Upper lobe of left lung (tissue), 6 donors: ENCODE measurements at regions not wholly inside any gene's neighbourhood (a gene's known extent, or its start where the extent isn't known, plus 50 kb on each side); places are given as distances from the start of the nearest gene placed in this dataset.

Experiments
- ATAC-seq, 2 donors: fragments of 200-7000 bp; cut with Tn5 transposase; one replicate each; pipeline ENCODE4 v1.9.1; 2022; ENCODE audit warnings: mild to moderate bottlenecking in 2 of 2, moderate library complexity in 2 of 2; ENCODE audit not compliant: low FRiP score in 2 of 2
- DNase-seq, 2 donors: peaks; one replicate each; pipeline ENCODE4 v3.0.0-alpha.2; 2019 to 2020
- H3K27ac ChIP-seq, 4 donors: fragments of 200-600 bp; sonication (generic); one replicate each; pipeline ENCODE4 v1.5.1; 2016 to 2019
- H3K27me3 ChIP-seq, 4 donors: fragments of 200-600 bp; sonication (generic); one replicate each; pipeline ENCODE4 v1.5.1; 2017 to 2019
- H3K36me3 ChIP-seq, 4 donors: fragments of 200-600 bp; sonication (generic); one replicate each; pipeline ENCODE4 v1.5.1; 2016 to 2019
- H3K4me1 ChIP-seq, 4 donors: fragments of 200-600 bp; sonication (generic); one replicate each; pipeline ENCODE4 v1.5.1; 2018 to 2019
- H3K4me3 ChIP-seq, 4 donors: fragments of 200-600 bp; sonication (generic); one replicate each; pipeline ENCODE4 v1.5.1; 2017 to 2019; ENCODE audit warnings: mild to moderate bottlenecking in 2 of 4, moderate library complexity in 1 of 4
- H3K9me3 ChIP-seq, 4 donors: fragments of 200-600 bp; sonication (generic); one replicate each; pipeline ENCODE4 v1.5.1; 2018 to 2019
- EP300 ChIP-seq, 4 donors: sonication (generic); formaldehyde crosslinking; IDR thresholded peaks; one replicate each; pipeline ENCODE4 v1.5.1; 2017; ENCODE audit warnings: antibody characterized with exemption in 4 of 4, control low read depth in 2 of 4
- POLR2A ChIP-seq, 4 donors: fragments of 450-650 bp; IDR thresholded peaks; one replicate each; pipeline ENCODE4 v1.5.1; 2016 to 2017; ENCODE audit warnings: antibody characterized with exemption in 4 of 4, mild to moderate bottlenecking in 2 of 4
- POLR2AphosphoS5 ChIP-seq, 2 donors: sonication (generic); formaldehyde crosslinking; IDR thresholded peaks; one replicate each; pipeline ENCODE4 v1.5.1; 2017; ENCODE audit warnings: antibody characterized with exemption in 2 of 2
- WGBS, 2 donors: methylation state at CpG; one replicate each; pipeline ENCODE4 v1.1.5; 2017 to 2018; 5-methylcytosine and 5-hydroxymethylcytosine counted together
- TF ChIP-seq, protein P1 (sequence below), 6 experiments: fragments of 450-650 bp in 4 of 6; fragments of 200-600 bp in 2 of 6; sonication (generic) in 2 of 6; IDR thresholded peaks; one replicate each; pipeline ENCODE4 v1.5.1; 2016 to 2019; ENCODE audit warnings: antibody characterized with exemption in 6 of 6
- donor health status: DM: no; HTN: no; CAD: no; lungs with moderate emphysema.
- donor health status: DM: no; HTN: yes; CAD: no; lungs with severe emphysema.

DNA sequence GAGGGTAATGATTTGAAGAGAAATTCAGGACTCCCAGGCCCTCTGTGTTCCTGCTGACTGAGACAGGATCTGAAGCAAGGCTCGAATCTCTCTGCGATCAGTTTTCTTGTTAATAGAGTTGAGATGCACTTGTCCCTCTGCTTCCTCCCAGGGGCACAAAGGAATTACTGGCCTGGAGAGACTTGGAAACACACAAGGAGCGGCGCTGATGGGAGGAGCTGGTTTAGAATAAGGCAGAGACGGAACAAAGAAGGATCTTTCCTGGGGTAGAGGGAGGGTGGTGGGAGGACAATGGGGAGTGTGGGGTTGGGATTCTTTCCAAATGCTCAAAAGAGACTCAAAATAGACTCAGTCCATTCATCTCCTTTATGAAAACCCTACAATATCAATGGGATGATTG is 719.1 kb downstream of the UQCRFS1 start:
- Histone ChIP-seq H3K27ac (no peak overlapping the region), H3K36me3 (no peaks in the 10 kb centered on the region), H3K9me3 (no peaks in the 10 kb centered on the region), H3K4me1 (no peaks in the 10 kb centered on the region), H3K27me3 (no peaks in the 10 kb centered on the region), H3K4me3 (no peak overlapping the region)
- TF ChIP-seq, protein P1, sequence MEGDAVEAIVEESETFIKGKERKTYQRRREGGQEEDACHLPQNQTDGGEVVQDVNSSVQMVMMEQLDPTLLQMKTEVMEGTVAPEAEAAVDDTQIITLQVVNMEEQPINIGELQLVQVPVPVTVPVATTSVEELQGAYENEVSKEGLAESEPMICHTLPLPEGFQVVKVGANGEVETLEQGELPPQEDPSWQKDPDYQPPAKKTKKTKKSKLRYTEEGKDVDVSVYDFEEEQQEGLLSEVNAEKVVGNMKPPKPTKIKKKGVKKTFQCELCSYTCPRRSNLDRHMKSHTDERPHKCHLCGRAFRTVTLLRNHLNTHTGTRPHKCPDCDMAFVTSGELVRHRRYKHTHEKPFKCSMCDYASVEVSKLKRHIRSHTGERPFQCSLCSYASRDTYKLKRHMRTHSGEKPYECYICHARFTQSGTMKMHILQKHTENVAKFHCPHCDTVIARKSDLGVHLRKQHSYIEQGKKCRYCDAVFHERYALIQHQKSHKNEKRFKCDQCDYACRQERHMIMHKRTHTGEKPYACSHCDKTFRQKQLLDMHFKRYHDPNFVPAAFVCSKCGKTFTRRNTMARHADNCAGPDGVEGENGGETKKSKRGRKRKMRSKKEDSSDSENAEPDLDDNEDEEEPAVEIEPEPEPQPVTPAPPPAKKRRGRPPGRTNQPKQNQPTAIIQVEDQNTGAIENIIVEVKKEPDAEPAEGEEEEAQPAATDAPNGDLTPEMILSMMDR (IDR thresholded peaks at IDR 0.05), result no peak
- TF ChIP-seq POLR2A (IDR thresholded peaks at IDR 0.05), result no peak
- 58 to 67% methylated on average over 5 of the region's 5 CpGs for WGBS, 2 donors
- DNase-seq, result no peak
- no peak for ATAC-seq

DNA sequence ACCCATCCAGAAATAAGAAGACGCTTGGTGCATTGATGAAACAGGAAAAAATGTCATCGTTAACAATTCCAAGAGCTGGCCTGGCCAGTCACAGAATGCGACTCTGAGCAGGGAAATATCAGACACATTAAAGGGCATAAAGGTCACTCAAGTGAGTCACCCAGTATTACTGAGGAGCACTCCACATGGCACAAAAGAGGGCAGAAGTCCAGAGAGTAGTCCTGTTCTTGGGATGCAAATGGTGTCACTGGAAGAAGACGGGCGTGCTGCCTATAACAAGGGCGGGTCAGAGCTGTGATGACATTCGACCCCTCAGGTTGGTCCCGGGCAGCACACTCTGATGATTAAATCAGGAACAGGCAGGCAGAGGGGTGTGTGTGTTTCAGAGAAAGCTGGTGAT is 720.3 kb downstream of the UQCRFS1 start:
- 61 to 69% methylated on average over 8 of the region's 8 CpGs for WGBS, 2 donors
- DNase-seq (no peak), ATAC-seq (peak in 1 of 2 donors; percentile 24)
- Histone ChIP-seq H3K36me3 (no peaks in the 10 kb centered on the region), H3K4me1 (no peaks in the 10 kb centered on the region), H3K27me3 (no peaks in the 10 kb centered on the region), H3K9me3 (no peaks in the 10 kb centered on the region), H3K4me3 (no peak overlapping the region), H3K27ac (no peak overlapping the region)
- TF ChIP-seq POLR2AphosphoS5 (IDR thresholded peaks at IDR 0.05), result no peak
- TF ChIP-seq, protein P1 (IDR thresholded peaks at IDR 0.05), result no peak
- TF ChIP-seq EP300 (IDR thresholded peaks at IDR 0.05), result no peak
- TF ChIP-seq POLR2A (IDR thresholded peaks at IDR 0.05), result no peak

DNA sequence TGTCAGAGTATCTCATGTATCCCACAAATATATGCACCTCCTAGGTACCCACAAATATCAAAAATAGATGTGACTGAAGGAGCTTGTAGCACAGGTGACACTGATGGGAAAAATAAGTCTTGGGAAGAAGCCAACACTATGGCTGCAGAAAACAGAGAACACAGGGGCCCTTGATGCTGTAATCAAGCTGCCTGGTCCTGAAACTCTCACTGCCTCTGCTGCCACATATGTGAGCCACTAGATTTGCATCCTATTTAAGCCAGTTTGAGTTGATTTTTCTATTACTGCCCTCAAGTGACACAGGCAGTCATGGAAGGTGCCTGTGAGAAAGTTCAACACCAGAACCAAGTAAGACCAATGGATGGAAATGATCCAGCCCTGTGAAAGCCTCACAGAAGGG is 720.8 kb downstream of the UQCRFS1 start:
- Histone ChIP-seq H3K27ac (no peak overlapping the region), H3K9me3 (no peaks in the 10 kb centered on the region), H3K36me3 (no peaks in the 10 kb centered on the region), H3K4me3 (no peak overlapping the region), H3K27me3 (no peaks in the 10 kb centered on the region), H3K4me1 (no peaks in the 10 kb centered on the region)
- no peak for TF ChIP-seq POLR2AphosphoS5 (IDR thresholded peaks at IDR 0.05)
- no peak for TF ChIP-seq POLR2A (IDR thresholded peaks at IDR 0.05)
- DNase-seq (no peak), ATAC-seq (no peak)

DNA sequence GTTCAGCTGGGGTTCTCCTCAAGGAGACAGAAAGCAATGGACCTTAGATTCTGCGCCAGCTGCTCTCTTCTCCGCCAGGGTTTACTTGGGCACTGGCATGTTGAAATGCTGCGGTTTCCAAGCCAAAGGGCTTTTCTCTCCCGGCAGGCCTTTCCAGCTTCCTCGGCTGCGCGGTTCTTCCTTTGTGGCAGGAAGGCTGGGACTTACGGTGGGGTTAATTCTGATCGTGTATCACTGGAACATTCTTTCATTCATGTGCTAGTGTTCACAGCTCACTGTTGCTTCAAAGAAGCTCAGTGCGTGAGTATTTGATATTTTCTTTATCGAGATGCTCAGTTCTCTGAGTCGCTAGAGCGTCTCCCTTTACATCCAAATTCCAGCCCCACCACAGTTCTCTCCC is 723.2 kb downstream of the UQCRFS1 start:
- WGBS, 2 donors, result 61 to 72% methylated on average over 12 to 13 of the region's 13 CpGs

DNA sequence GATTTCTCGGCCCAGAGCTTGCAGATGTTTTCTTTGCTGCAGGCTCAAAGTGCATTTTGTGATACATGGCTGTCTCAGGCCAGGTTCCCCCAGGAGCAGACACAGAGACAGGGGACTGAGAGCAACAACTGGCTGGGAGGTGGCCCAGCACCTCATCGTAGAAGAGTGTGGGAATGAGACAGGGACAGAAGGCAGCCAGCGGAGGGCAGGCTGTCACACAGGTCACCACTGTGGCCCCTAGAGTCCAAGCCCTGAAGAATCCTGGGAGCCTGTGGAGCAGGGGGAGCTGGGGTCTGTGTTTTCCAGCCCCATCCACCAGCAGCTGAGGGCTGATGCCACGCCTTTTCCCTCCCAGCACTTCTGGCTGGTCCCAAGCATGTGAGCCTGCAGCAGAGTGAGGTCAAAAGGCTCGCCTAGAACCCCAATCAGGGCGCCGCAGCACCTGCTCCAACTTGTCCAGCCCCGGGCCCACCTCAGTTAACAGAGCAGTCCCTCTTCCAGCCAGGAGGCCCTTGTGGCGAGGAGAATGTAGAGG is 723.8 kb downstream of the UQCRFS1 start:
- peak in 1 of 2 donors; percentile 30 for DNase-seq
- TF ChIP-seq POLR2A (IDR thresholded peaks at IDR 0.05), result no peak
- no peak for TF ChIP-seq EP300 (IDR thresholded peaks at IDR 0.05)
- TF ChIP-seq, protein P1 (IDR thresholded peaks at IDR 0.05), result no peak
- TF ChIP-seq POLR2AphosphoS5 (IDR thresholded peaks at IDR 0.05), result no peak
- Histone ChIP-seq H3K4me1 (no peaks in the 10 kb centered on the region), H3K4me3 (no peak overlapping the region), H3K27ac (no peak overlapping the region), H3K9me3 (no peaks in the 10 kb centered on the region), H3K27me3 (no peaks in the 10 kb centered on the region), H3K36me3 (no peaks in the 10 kb centered on the region)
- no peak for ATAC-seq
- WGBS, 2 donors, result 81 to 98% methylated on average over 7 to 9 of the region's 9 CpGs

More for the DNA sequence above, 723.2 kb downstream of the UQCRFS1 start:
- Histone ChIP-seq H3K27ac (no peak overlapping the region), H3K36me3 (no peaks in the 10 kb centered on the region), H3K9me3 (no peaks in the 10 kb centered on the region), H3K27me3 (no peaks in the 10 kb centered on the region), H3K4me1 (no peaks in the 10 kb centered on the region), H3K4me3 (no peak overlapping the region)
- no peak for ATAC-seq
- no peak for TF ChIP-seq POLR2A (IDR thresholded peaks at IDR 0.05)
- no peak for DNase-seq

DNA sequence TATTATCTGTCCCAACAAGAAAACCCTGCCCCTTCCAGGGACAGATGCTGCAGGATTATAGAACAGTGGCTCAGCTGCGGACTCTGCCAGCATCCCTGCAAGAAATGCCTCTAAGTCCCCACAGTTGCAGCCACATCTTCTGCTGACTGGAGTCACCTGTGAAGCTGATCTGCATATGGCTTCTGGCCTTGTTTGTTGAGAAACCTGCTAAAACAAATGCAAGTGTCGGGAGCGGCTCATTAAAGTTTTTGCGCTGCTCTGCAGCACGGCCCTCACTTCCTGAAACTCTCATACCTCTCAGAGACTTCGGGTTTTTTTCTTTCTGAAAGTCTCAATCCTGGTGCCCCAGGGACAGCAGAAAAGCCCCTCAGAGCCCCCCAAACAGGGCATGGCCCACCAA is 725.0 kb downstream of the UQCRFS1 start:
- no peaks in the 10 kb centered on the region for H3K4me1 ChIP-seq
- H3K9me3 ChIP-seq, result no peaks in the 10 kb centered on the region
- H3K4me3 ChIP-seq, result no peak overlapping the region
- no peak overlapping the region for H3K27ac ChIP-seq
- no peaks in the 10 kb centered on the region for H3K27me3 ChIP-seq
- no peak for DNase-seq
- no peaks in the 10 kb centered on the region for H3K36me3 ChIP-seq
- 62 to 68% methylated on average over 6 of the region's 6 CpGs for WGBS, 2 donors
- no peak for ATAC-seq
- TF ChIP-seq POLR2AphosphoS5 (IDR thresholded peaks at IDR 0.05), result no peak
- TF ChIP-seq EP300 (IDR thresholded peaks at IDR 0.05), result no peak
- TF ChIP-seq, protein P1 (IDR thresholded peaks at IDR 0.05), result no peak
- TF ChIP-seq POLR2A (IDR thresholded peaks at IDR 0.05), result no peak
